Osteoblast (primary cell): ENCODE measurements at regions not wholly inside any gene's neighbourhood (a gene's known extent, or its start where the extent isn't known, plus 50 kb on each side); places are given as distances from the start of the nearest gene placed in this dataset.

ENCODE experiments used
- DNase-seq: peaks from one replicate; pipeline ENCODE4 v3.0.0; 2011; ENCODE audit warnings: low spot score, mixed read lengths; ENCODE audit not compliant: insufficient read length; ENCODE audit errors: missing footprints
- H2AFZ ChIP-seq: 2 replicates; pipeline ENCODE4 v1.6.0; 2011; ENCODE audit warnings: mild to moderate bottlenecking, low read length
- H3K27ac ChIP-seq: 2 replicates; pipeline ENCODE4 v1.5.1; 2011; ENCODE audit warnings: mild to moderate bottlenecking, low read depth, low read length, moderate library complexity
- H3K27me3 ChIP-seq: 2 replicates; pipeline ENCODE4 v1.6.0; 2012; ENCODE audit warnings: mild to moderate bottlenecking, control low read depth, inconsistent platforms, low read length, moderate library complexity; ENCODE audit not compliant: insufficient read depth
- H3K36me3 ChIP-seq: 2 replicates; pipeline ENCODE4 v1.5.1; 2011; ENCODE audit warnings: mild to moderate bottlenecking, low read length, control low read depth, moderate library complexity; ENCODE audit not compliant: insufficient read depth
- H3K4me1 ChIP-seq: 2 replicates; pipeline ENCODE4 v1.5.1; 2011; ENCODE audit warnings: mild to moderate bottlenecking, low read length, control low read depth, moderate library complexity; ENCODE audit not compliant: insufficient read depth
- H3K4me2 ChIP-seq: 2 replicates; pipeline ENCODE4 v1.6.0; 2011; ENCODE audit warnings: mild to moderate bottlenecking, low read length; ENCODE audit not compliant: insufficient read depth
- H3K4me3 ChIP-seq: fragments of 200-600 bp; sonication (generic); 3 replicates; pipeline ENCODE4 v1.5.1; 2012; ENCODE audit warnings: mild to moderate bottlenecking, low read length, inconsistent platforms; ENCODE audit not compliant: insufficient read depth
- H3K79me2 ChIP-seq: 2 replicates; pipeline ENCODE4 v1.6.0; 2012; ENCODE audit warnings: mild to moderate bottlenecking, low read length, control low read depth, inconsistent platforms; ENCODE audit not compliant: insufficient read depth
- H3K9me3 ChIP-seq: 2 replicates; pipeline ENCODE4 v1.5.1; 2011; ENCODE audit warnings: low read depth, low read length, control low read depth
- H4K20me1 ChIP-seq: 2 replicates; pipeline ENCODE4 v1.6.0; 2012; ENCODE audit warnings: mild to moderate bottlenecking, low read length, control low read depth; ENCODE audit not compliant: insufficient read depth
- TF ChIP-seq, protein P1 (sequence below): IDR thresholded peaks from 2 replicates; pipeline ENCODE4 v1.5.1; 2011; ENCODE audit warnings: mild to moderate bottlenecking, low read depth, low read length, moderate library complexity; ENCODE audit errors: extremely low read depth

DNA sequence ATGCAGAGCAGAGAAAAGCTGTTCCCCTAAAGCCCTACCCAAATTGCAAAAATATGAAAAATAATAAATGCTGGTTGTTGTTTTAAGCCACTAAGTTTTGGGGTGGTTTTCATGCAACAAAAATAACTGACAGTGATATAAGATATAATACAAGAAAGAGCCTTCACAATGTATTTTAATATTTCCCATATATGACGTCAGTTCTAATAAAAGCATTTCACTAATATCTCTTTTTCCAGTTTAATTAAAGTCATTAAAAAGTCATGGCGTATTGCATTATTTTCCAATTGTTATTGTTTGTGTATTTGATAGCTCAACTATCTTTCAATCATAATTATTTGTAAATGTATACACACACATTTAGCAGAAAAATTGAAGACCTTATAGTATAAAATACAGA, 134.7 kb upstream of the EPHA7 start:
- Histone ChIP-seq H3K79me2 (no peaks in the 10 kb centered on the region), H3K27me3 (no peaks in the 10 kb centered on the region), H3K9me3 (peaks cover 5% of the 10 kb centered on the region), H4K20me1 (no peaks in the 10 kb centered on the region), H3K36me3 (no peaks in the 10 kb centered on the region), H3K4me3 (no peak overlapping the region), H3K4me2 (no peak overlapping the region), H3K4me1 (no peaks in the 10 kb centered on the region), H3K27ac (no peak overlapping the region), H2AFZ (no peak overlapping the region)
- DNase-seq, result no peak
- TF ChIP-seq, protein P1, sequence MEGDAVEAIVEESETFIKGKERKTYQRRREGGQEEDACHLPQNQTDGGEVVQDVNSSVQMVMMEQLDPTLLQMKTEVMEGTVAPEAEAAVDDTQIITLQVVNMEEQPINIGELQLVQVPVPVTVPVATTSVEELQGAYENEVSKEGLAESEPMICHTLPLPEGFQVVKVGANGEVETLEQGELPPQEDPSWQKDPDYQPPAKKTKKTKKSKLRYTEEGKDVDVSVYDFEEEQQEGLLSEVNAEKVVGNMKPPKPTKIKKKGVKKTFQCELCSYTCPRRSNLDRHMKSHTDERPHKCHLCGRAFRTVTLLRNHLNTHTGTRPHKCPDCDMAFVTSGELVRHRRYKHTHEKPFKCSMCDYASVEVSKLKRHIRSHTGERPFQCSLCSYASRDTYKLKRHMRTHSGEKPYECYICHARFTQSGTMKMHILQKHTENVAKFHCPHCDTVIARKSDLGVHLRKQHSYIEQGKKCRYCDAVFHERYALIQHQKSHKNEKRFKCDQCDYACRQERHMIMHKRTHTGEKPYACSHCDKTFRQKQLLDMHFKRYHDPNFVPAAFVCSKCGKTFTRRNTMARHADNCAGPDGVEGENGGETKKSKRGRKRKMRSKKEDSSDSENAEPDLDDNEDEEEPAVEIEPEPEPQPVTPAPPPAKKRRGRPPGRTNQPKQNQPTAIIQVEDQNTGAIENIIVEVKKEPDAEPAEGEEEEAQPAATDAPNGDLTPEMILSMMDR, result no peak

DNA sequence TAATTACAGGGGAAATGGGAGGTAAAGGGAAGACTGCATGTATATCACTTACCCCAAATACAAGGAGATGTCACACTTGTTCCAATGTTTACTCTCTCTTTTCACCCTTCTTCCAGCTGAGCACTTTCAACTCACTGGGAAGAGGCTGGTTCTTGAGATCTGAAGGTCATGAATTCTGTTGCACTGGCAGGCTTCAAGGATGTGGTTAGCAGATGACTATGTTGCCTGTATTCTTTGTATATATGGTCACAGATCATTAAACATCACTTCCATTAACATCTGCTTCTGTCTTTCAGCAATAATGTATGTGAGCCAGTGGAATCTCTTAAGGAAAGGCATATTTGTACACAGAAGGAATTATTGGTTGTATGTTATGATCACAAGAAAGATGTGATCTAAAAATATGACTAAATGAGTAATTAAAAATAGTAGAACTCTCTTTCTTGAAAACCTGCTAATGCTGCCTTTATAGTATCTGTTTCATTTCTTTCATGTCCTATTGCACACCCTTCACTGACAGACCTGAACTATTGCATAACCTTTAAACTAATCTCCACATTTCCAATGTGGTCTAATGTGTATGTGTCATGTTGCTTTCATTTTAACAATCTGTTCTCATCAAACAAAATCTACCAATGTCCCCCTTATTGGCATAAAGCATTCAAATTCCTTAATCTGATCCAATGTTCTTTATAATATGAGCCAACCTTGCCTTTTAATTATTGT, 131.4 kb upstream of the EPHA7 start:
- TF ChIP-seq, protein P1, result no peak
- H3K4me3 ChIP-seq, result no peak overlapping the region

GRCh38 chr6:93549868-93550267, 130.5 kb upstream of the EPHA7 start:
- no peak overlapping the region for H2AFZ ChIP-seq
- no peaks in the 10 kb centered on the region for H3K4me1 ChIP-seq
- no peaks in the 10 kb centered on the region for H3K79me2 ChIP-seq
- no peaks in the 10 kb centered on the region for H4K20me1 ChIP-seq
- TF ChIP-seq, protein P1, result no peak
- no peak overlapping the region for H3K4me2 ChIP-seq
- H3K36me3 ChIP-seq, result no peaks in the 10 kb centered on the region
- H3K27ac ChIP-seq, result no peak overlapping the region
- no peak overlapping the region for H3K4me3 ChIP-seq
- peaks cover 5% of the 10 kb centered on the region for H3K9me3 ChIP-seq
- DNase-seq, result no peak
- H3K27me3 ChIP-seq, result no peaks in the 10 kb centered on the region

More for the DNA sequence above, 131.4 kb upstream of the EPHA7 start:
- H3K27me3 ChIP-seq, result no peaks in the 10 kb centered on the region
- H3K27ac ChIP-seq, result no peak overlapping the region
- no peaks in the 10 kb centered on the region for H3K4me1 ChIP-seq
- H3K36me3 ChIP-seq, result no peaks in the 10 kb centered on the region
- H4K20me1 ChIP-seq, result no peaks in the 10 kb centered on the region
- H3K4me2 ChIP-seq, result no peak overlapping the region
- no peak overlapping the region for H2AFZ ChIP-seq
- H3K9me3 ChIP-seq, result peaks cover 5% of the 10 kb centered on the region
- H3K79me2 ChIP-seq, result no peaks in the 10 kb centered on the region
- DNase-seq, result no peak

GRCh38 chr6:93524671-93525451, 105.5 kb upstream of the EPHA7 start:
- no peak overlapping the region for H3K4me2 ChIP-seq
- TF ChIP-seq, protein P1, result no peak
- no peaks in the 10 kb centered on the region for H3K79me2 ChIP-seq
- no peak overlapping the region for H2AFZ ChIP-seq
- DNase-seq, result no peak
- no peaks in the 10 kb centered on the region for H3K27me3 ChIP-seq
- H3K9me3 ChIP-seq, result no peaks in the 10 kb centered on the region
- H3K27ac ChIP-seq, result no peak overlapping the region
- H3K4me1 ChIP-seq, result no peaks in the 10 kb centered on the region
- no peaks in the 10 kb centered on the region for H4K20me1 ChIP-seq
- no peak overlapping the region for H3K4me3 ChIP-seq
- no peaks in the 10 kb centered on the region for H3K36me3 ChIP-seq
